ENCODE measurements at regions not wholly inside any gene's neighbourhood (a gene's known extent, or its start where the extent isn't known, plus 50 kb on each side); places are given as distances from the start of the nearest gene placed in this dataset.

- TF ChIP-seq REST (IDR thresholded peaks at IDR 0.05; ENCODE audit: insufficient read depth in 1 of 2, low read depth in 2 of 2, low read length in 1 of 2) = no peak
- no peak for TF ChIP-seq POLR2AphosphoS5 (IDR thresholded peaks at IDR 0.05; ENCODE audit: low read depth, low read length)
- TF ChIP-seq CTCF (IDR thresholded peaks at IDR 0.05) = no peak
- no peak for TF ChIP-seq SIN3A (IDR thresholded peaks at IDR 0.05; ENCODE audit: borderline replicate concordance, insufficient read depth, low read depth, low read length)
- no peak for TF ChIP-seq TCF7L2 (IDR thresholded peaks at IDR 0.05; ENCODE audit: low read depth, low read length)
- Histone ChIP-seq H3K27me3 (ENCODE audit: control insufficient read depth, insufficient read depth, low read length) (no peaks in the 10 kb centered on the region), H3K4me1 (ENCODE audit: control insufficient read depth, insufficient read depth, low read length) (no peaks in the 10 kb centered on the region), H3K36me3 (ENCODE audit: control insufficient read depth, insufficient read depth, low read length) (no peaks in the 10 kb centered on the region), H3K27ac (ENCODE audit: low read length) (no peak overlapping the region), H3K9me3 (ENCODE audit: control insufficient read depth, insufficient read depth, low read depth, low read length) (no peaks in the 10 kb centered on the region), H3K4me3 (ENCODE audit: low read depth in 2 of 2, low read length in 2 of 2) (no peak overlapping the region)
- DNase-seq (ENCODE audit: low read depth, low spot score) = no peak
- ChIA-PET CTCF (no interaction called here), POLR2A (no interaction called here)
- no peak for ATAC-seq
- intact Hi-C loops (cut with micrococcal nuclease; ENCODE audit: unreplicated experiment) (no loop called here), in situ Hi-C loops (cut with HindIII; ENCODE audit: low pct_unique_long_range_greater_than_20kb, low sequenced_read_pairs) (no loop called here)
- BruUV-seq (replicated peaks) = no TSS peak
Observed at GRCh38 chr3:28089527-28089897, 151.9 kb upstream of the CMC1 start.

GRCh38 chr3:28099296-28099695 is 142.1 kb upstream of the CMC1 start:
- TF ChIP-seq SIN3A (IDR thresholded peaks at IDR 0.05; ENCODE audit: borderline replicate concordance, insufficient read depth, low read depth, low read length) (no peak), REST (IDR thresholded peaks at IDR 0.05; ENCODE audit: insufficient read depth in 1 of 2, low read depth in 2 of 2, low read length in 1 of 2) (no peak), TCF7L2 (IDR thresholded peaks at IDR 0.05; ENCODE audit: low read depth, low read length) (no peak), POLR2AphosphoS5 (IDR thresholded peaks at IDR 0.05; ENCODE audit: low read depth, low read length) (no peak), CTCF (IDR thresholded peaks at IDR 0.05) (no peak)
- H3K27me3 ChIP-seq (ENCODE audit: control insufficient read depth, insufficient read depth, low read length) = no peaks in the 10 kb centered on the region
- no peaks in the 10 kb centered on the region for H3K36me3 ChIP-seq (ENCODE audit: control insufficient read depth, insufficient read depth, low read length)
- ChIA-PET CTCF (no interaction called here), POLR2A (no interaction called here)
- no TSS peak for BruUV-seq (replicated peaks)
- no peak for ATAC-seq
- in situ Hi-C loops (cut with HindIII; ENCODE audit: low pct_unique_long_range_greater_than_20kb, low sequenced_read_pairs) = no loop called here
- H3K4me3 ChIP-seq (ENCODE audit: low read depth in 2 of 2, low read length in 2 of 2) = no peak overlapping the region
- H3K4me1 ChIP-seq (ENCODE audit: control insufficient read depth, insufficient read depth, low read length) = no peaks in the 10 kb centered on the region
- H3K27ac ChIP-seq (ENCODE audit: low read length) = no peak overlapping the region
- DNase-seq (ENCODE audit: low read depth, low spot score) = no peak
- intact Hi-C loops (cut with micrococcal nuclease; ENCODE audit: unreplicated experiment) = no loop called here
- H3K9me3 ChIP-seq (ENCODE audit: control insufficient read depth, insufficient read depth, low read depth, low read length) = no peaks in the 10 kb centered on the region
